H1 (cell line): ENCODE measurements at regions not wholly inside any gene's neighbourhood (a gene's known extent, or its start where the extent isn't known, plus 50 kb on each side); places are given as distances from the start of the nearest gene placed in this dataset.

Experiments
- CTCF ChIA-PET: fragments of 300-600 bp; sonication (Branson Sonifier 250); formaldehyde crosslinking; loops from one replicate; lab custom pipeline; 2021; ENCODE audit not compliant: partially characterized antibody; lab: Charles Lee
- POLR2A ChIA-PET: fragments of 300-600 bp; sonication (Branson Sonifier 250); formaldehyde crosslinking; loops from one replicate; lab custom pipeline; 2021; ENCODE audit warnings: inconsistent platforms; ENCODE audit not compliant: partially characterized antibody; lab: Charles Lee
- DNase-seq, 2 experiments: peaks; one replicate each; pipeline versions ENCODE4 v3.0.0 to v3.0.0-alpha.2; 2010 to 2022; ENCODE audit warnings: low spot score in 2 of 2, low read depth in 1 of 2, mixed read lengths in 1 of 2
- FAIRE-seq: peaks from 2 replicates; lab custom pipeline; 2011; peaks lifted over from hg19 to GRCh38; lab: Jason Lieb, UNC
- H2AFZ ChIP-seq: 2 replicates; pipeline ENCODE4 v1.8.1; 2012; ENCODE audit warnings: low read length, inconsistent platforms
- H2AK5ac ChIP-seq: 2 replicates; pipeline ENCODE4 v1.6.1; 2013; ENCODE audit warnings: low read depth, low read length
- H2BK120ac ChIP-seq: replicated peaks from 2 replicates; pipeline ENCODE3; 2013; ENCODE audit warnings: low read depth, low read length, inconsistent platforms
- H2BK12ac ChIP-seq: 2 replicates; pipeline ENCODE4 v1.6.1; 2013; ENCODE audit warnings: low read depth, low read length
- H2BK15ac ChIP-seq: 2 replicates; pipeline ENCODE4 v1.6.1; 2013; ENCODE audit warnings: low read length
- H2BK20ac ChIP-seq: 2 replicates; pipeline ENCODE4 v1.6.1; 2013; ENCODE audit warnings: low read length
- H2BK5ac ChIP-seq: 2 replicates; pipeline ENCODE4 v1.6.1; 2013; ENCODE audit warnings: low read depth, low read length
- H3K14ac ChIP-seq: 2 replicates; pipeline ENCODE4 v1.6.1; 2013; ENCODE audit warnings: inconsistent platforms; ENCODE audit not compliant: insufficient read length
- H3K18ac ChIP-seq: 2 replicates; pipeline ENCODE4 v1.6.1; 2013; ENCODE audit warnings: low read length; ENCODE audit errors: extremely low read depth
- H3K23ac ChIP-seq: 2 replicates; pipeline ENCODE4 v1.6.1; 2013; ENCODE audit warnings: inconsistent platforms; ENCODE audit not compliant: insufficient read length
- H3K23me2 ChIP-seq: 2 replicates; pipeline ENCODE4 v1.6.1; 2013; ENCODE audit warnings: low read depth, low read length
- H3K27ac ChIP-seq: 2 replicates; pipeline ENCODE4 v1.6.1; 2011; ENCODE audit warnings: low read depth, low read length, inconsistent platforms
- H3K27me3 ChIP-seq, 4 experiments: replicated peaks in 1 of 4; 1 replicate in 1 of 4; 2 replicates in 3 of 4; pipeline versions ENCODE4 v1.6.1 to v1.8.1; 2011 to 2013; ENCODE audit warnings: low read length in 3 of 4, mild to moderate bottlenecking in 3 of 4, inconsistent platforms in 2 of 4, mixed read lengths in 2 of 4, moderate library complexity in 1 of 4; ENCODE audit not compliant: control insufficient read depth in 3 of 4, insufficient read depth in 3 of 4; ENCODE audit errors: extremely low read depth in 1 of 4
- H3K36me3 ChIP-seq, 4 experiments: 2 replicates each; pipeline versions ENCODE4 v1.6.1 to v1.8.1; 2011 to 2013; ENCODE audit warnings: mild to moderate bottlenecking in 4 of 4, low read length in 3 of 4, moderate library complexity in 2 of 4, control low read depth in 1 of 4, inconsistent platforms in 1 of 4; ENCODE audit not compliant: insufficient read depth in 4 of 4, control insufficient read depth in 2 of 4
- H3K4ac ChIP-seq: replicated peaks from 2 replicates; pipeline ENCODE3; 2013; ENCODE audit warnings: low read length, low read depth, mixed read lengths, inconsistent platforms; ENCODE audit not compliant: insufficient read length
- H3K4me1 ChIP-seq, 4 experiments: replicated peaks in 1 of 4; 1 replicate in 1 of 4; 2 replicates in 3 of 4; pipeline versions ENCODE4 v1.6.1 to v1.8.1; 2011 to 2013; ENCODE audit warnings: low read length in 3 of 4, inconsistent platforms in 2 of 4, mixed read lengths in 1 of 4; ENCODE audit not compliant: insufficient read depth in 4 of 4, control insufficient read depth in 3 of 4
- H3K4me2 ChIP-seq, 2 experiments: 2 replicates each; pipeline versions ENCODE4 v1.6.1 to v1.8.1; 2011 to 2013; ENCODE audit warnings: low read depth in 2 of 2, low read length in 2 of 2, control low read depth in 1 of 2, inconsistent platforms in 1 of 2, mild to moderate bottlenecking in 1 of 2; ENCODE audit not compliant: insufficient read depth in 1 of 2
- H3K4me3 ChIP-seq, 4 experiments: fragments of 200-600, 300-600 bp in 1 of 4; sonication (generic), shearing (Covaris generic), sonication (Bioruptor Twin) in 1 of 4; 2 replicates each; pipeline versions ENCODE4 v1.5.1 to v1.8.1; 2011 to 2016; ENCODE audit warnings: low read length in 4 of 4, low read depth in 3 of 4, control low read depth in 2 of 4, inconsistent platforms in 2 of 4, mild to moderate bottlenecking in 2 of 4, mixed read lengths in 1 of 4, moderate library complexity in 1 of 4; ENCODE audit not compliant: insufficient read depth in 2 of 4; ENCODE audit errors: extremely low read depth in 1 of 4
- H3K56ac ChIP-seq: replicated peaks from 2 replicates; pipeline ENCODE3; 2013; ENCODE audit warnings: low read depth, mild to moderate bottlenecking, mixed read lengths, low read length, inconsistent platforms; ENCODE audit not compliant: insufficient read length
- H3K79me1 ChIP-seq: 2 replicates; pipeline ENCODE4 v1.6.1; 2013; ENCODE audit warnings: low read depth, low read length, control low read depth
- H3K79me2 ChIP-seq, 2 experiments: 2 replicates each; pipeline versions ENCODE4 v1.6.1 to v1.8.1; 2012 to 2013; ENCODE audit warnings: low read length in 2 of 2, mild to moderate bottlenecking in 2 of 2, inconsistent platforms in 1 of 2; ENCODE audit not compliant: insufficient read depth in 2 of 2, control insufficient read depth in 1 of 2
- H3K9ac ChIP-seq, 4 experiments: replicated peaks in 1 of 4; 1 replicate in 1 of 4; 2 replicates in 3 of 4; pipeline versions ENCODE4 v1.6.1 to v1.8.1; 2011 to 2013; ENCODE audit warnings: low read depth in 3 of 4, low read length in 3 of 4, control low read depth in 2 of 4, mild to moderate bottlenecking in 2 of 4, moderate library complexity in 2 of 4, inconsistent platforms in 1 of 4; ENCODE audit errors: extremely low read depth in 1 of 4
- H3K9me3 ChIP-seq, 2 experiments: 2 replicates each; pipeline versions ENCODE4 v1.6.1 to v1.8.1; 2012 to 2013; ENCODE audit warnings: mild to moderate bottlenecking in 2 of 2, moderate library complexity in 2 of 2, control low read depth in 1 of 2, inconsistent platforms in 1 of 2, low read depth in 1 of 2, low read length in 1 of 2, mixed read lengths in 1 of 2; ENCODE audit not compliant: insufficient read depth in 2 of 2
- H4K20me1 ChIP-seq, 2 experiments: replicated peaks in 1 of 2; 2 replicates each; pipeline versions ENCODE3 to v1.8.1; 2011 to 2013; ENCODE audit warnings: inconsistent platforms in 2 of 2, low read length in 2 of 2, mild to moderate bottlenecking in 1 of 2; ENCODE audit not compliant: insufficient read depth in 2 of 2, control insufficient read depth in 1 of 2
- H4K5ac ChIP-seq: 2 replicates; pipeline ENCODE4 v1.6.1; 2013; ENCODE audit warnings: low read length, low read depth, mixed read lengths, inconsistent platforms; ENCODE audit not compliant: insufficient read length
- H4K8ac ChIP-seq: 2 replicates; pipeline ENCODE4 v1.8.0; 2013; ENCODE audit warnings: mild to moderate bottlenecking, moderate library complexity, low read length, inconsistent platforms; ENCODE audit not compliant: insufficient read depth; ENCODE audit errors: extremely low read depth
- H4K91ac ChIP-seq: replicated peaks from 2 replicates; pipeline ENCODE3; 2013; ENCODE audit warnings: low read length, mixed read lengths, inconsistent platforms; ENCODE audit not compliant: insufficient read length
- BRCA1 ChIP-seq: IDR thresholded peaks from 2 replicates; pipeline ENCODE4 v1.6.1; 2012; ENCODE audit warnings: low read depth, low read length, improper control_type of control experiment
- CHD1 ChIP-seq: IDR thresholded peaks from 2 replicates; pipeline ENCODE4 v1.6.1; 2012; ENCODE audit warnings: low read depth, low read length, improper control_type of control experiment
- CHD2 ChIP-seq: IDR thresholded peaks from 2 replicates; pipeline ENCODE4 v1.6.1; 2012; ENCODE audit warnings: low read length, improper control_type of control experiment
- CREB1 ChIP-seq: IDR thresholded peaks from 2 replicates; pipeline ENCODE4 v1.6.1; 2012; ENCODE audit warnings: inconsistent platforms
- CTBP2 ChIP-seq: IDR thresholded peaks from 2 replicates; pipeline ENCODE4 v1.7.0; 2011; ENCODE audit warnings: borderline replicate concordance, mild to moderate bottlenecking, moderate library complexity, mixed read lengths, low read length; ENCODE audit not compliant: insufficient read depth, insufficient read length
- HDAC2 ChIP-seq, 2 experiments: fragments of 300-600 bp in 1 of 2; sonication (generic) in 1 of 2; IDR thresholded peaks; 2 replicates each; pipeline ENCODE4 v1.6.1; 2011 to 2012; ENCODE audit warnings: low read depth in 2 of 2, low read length in 2 of 2, mild to moderate bottlenecking in 2 of 2, moderate library complexity in 2 of 2, borderline replicate concordance in 1 of 2, inconsistent platforms in 1 of 2
- JUND ChIP-seq: IDR thresholded peaks from 2 replicates; pipeline ENCODE4 v1.6.1; 2011; ENCODE audit warnings: mild to moderate bottlenecking, improper control_type of control experiment, low read length
- KDM5A ChIP-seq: fragments of 200-600 bp; IDR thresholded peaks from 2 replicates; pipeline ENCODE4 v1.7.1; 2012; ENCODE audit warnings: mild to moderate bottlenecking, low read length, inconsistent platforms, mixed read lengths
- MAFK ChIP-seq: IDR thresholded peaks from 2 replicates; pipeline ENCODE4 v1.6.1; 2012; ENCODE audit warnings: low read depth, mild to moderate bottlenecking, improper control_type of control experiment, low read length
- POLR2A ChIP-seq, 2 experiments: IDR thresholded peaks; 1 replicate in 1 of 2; 2 replicates in 1 of 2; pipeline ENCODE4 v1.6.1; 2011; ENCODE audit warnings: low read depth in 2 of 2, low read length in 2 of 2, mild to moderate bottlenecking in 2 of 2; ENCODE audit errors: control extremely low read depth in 1 of 2
- RAD21 ChIP-seq, 2 experiments: IDR thresholded peaks in 1 of 2; conservative IDR thresholded peaks in 1 of 2; 2 replicates each; pipeline ENCODE4 v1.6.1; 2011; ENCODE audit warnings: low read depth in 2 of 2, low read length in 2 of 2, improper control_type of control experiment in 1 of 2, inconsistent platforms in 1 of 2, mild to moderate bottlenecking in 1 of 2, moderate library complexity in 1 of 2
- SP2 ChIP-seq: IDR thresholded peaks from 2 replicates; pipeline ENCODE4 v1.6.1; 2012; ENCODE audit warnings: mild to moderate bottlenecking, low read length, inconsistent platforms
- SUZ12 ChIP-seq: fragments of 200-600 bp; sonication (generic); IDR thresholded peaks from 2 replicates; pipeline ENCODE4 v1.6.1; 2012; ENCODE audit warnings: mild to moderate bottlenecking, inconsistent platforms, low read length, moderate library complexity, mixed read lengths
- TCF12 ChIP-seq: IDR thresholded peaks from 2 replicates; pipeline ENCODE4 v1.6.1; 2011; ENCODE audit warnings: low read depth, mild to moderate bottlenecking, low read length
- ZNF274 ChIP-seq: IDR thresholded peaks from 2 replicates; pipeline ENCODE4 v1.7.0; 2012; ENCODE audit warnings: low read length, borderline replicate concordance; ENCODE audit errors: extremely low read depth
- WGBS, 2 experiments: shearing (Covaris generic) in 1 of 2; methylation state at CpG; one replicate each; pipeline versions ENCODE4 v1.1.6 to v1.1.7; 2013 to 2015; ENCODE audit warnings: low lambda C conversion rate in 2 of 2, mixed read lengths in 2 of 2, inconsistent platforms in 1 of 2, low coverage in 1 of 2, missing lambda C conversion rate in 1 of 2; ENCODE audit not compliant: insufficient replicate concordance in 2 of 2, insufficient coverage in 1 of 2, insufficient read length in 1 of 2; ENCODE audit errors: extremely low coverage in 1 of 2, missing lambda C conversion rate in 1 of 2; 5-methylcytosine and 5-hydroxymethylcytosine counted together

- Histone ChIP-seq H3K4me2 (no peak overlapping the region), H3K9ac (no peak overlapping the region), H4K20me1 (no peaks in the 10 kb centered on the region), H2BK12ac (no peak overlapping the region), H2AFZ (no peak overlapping the region), H3K36me3 (no peaks in the 10 kb centered on the region), H3K79me2 (no peaks in the 10 kb centered on the region), H3K4me1 (no peaks in the 10 kb centered on the region), H3K4me3 (no peak overlapping the region), H3K79me1 (no peaks in the 10 kb centered on the region), H4K8ac (no peak overlapping the region), H4K91ac (no peak overlapping the region), H3K27ac (no peak overlapping the region), H2BK5ac (no peak overlapping the region), H4K5ac (no peak overlapping the region), H2BK120ac (no peak overlapping the region), H2BK15ac (no peak overlapping the region), H3K9me3 (no peaks in the 10 kb centered on the region), H3K18ac (no peak overlapping the region), H3K27me3 (no peaks in the 10 kb centered on the region), H2BK20ac (no peak overlapping the region), H3K4ac (no peak overlapping the region), H3K23me2 (no peaks in the 10 kb centered on the region), H3K23ac (no peak overlapping the region), H3K56ac (no peak overlapping the region), H3K14ac (no peak overlapping the region), H2AK5ac (no peak overlapping the region)
- 93% methylated on average over 4 of the region's 4 CpGs; no CpG with 5 or more reads in 1 of the 2 experiments for WGBS, 2 experiments
- ChIA-PET CTCF (interaction anchor here (0.7 to 8.0 kb wide), 2 partner anchors 12 to 313 kb away, joined by 3 to 26 read pairs; no protein-coding TSS in a partner anchor), POLR2A (no interaction called here)
- TF ChIP-seq ZNF274 (no peak), POLR2A (IDR thresholded peaks at IDR 0.05; ENCODE audit: control extremely low read depth in 1 of 2, low read depth in 2 of 2, low read length in 2 of 2) (no peak), KDM5A (no peak), MAFK (no peak), CHD2 (no peak), CTBP2 (no peak), JUND (no peak), HDAC2 (IDR thresholded peaks at IDR 0.05; ENCODE audit: borderline replicate concordance in 1 of 2, low read depth in 2 of 2, low read length in 2 of 2) (no peak), RAD21 (IDR thresholded peaks at IDR 0.05 in 1 of 2, conservative IDR thresholded peaks at IDR 0.05 in 1 of 2; ENCODE audit: low read depth in 2 of 2, low read length in 2 of 2) (no peak), BRCA1 (no peak), CREB1 (no peak), SP2 (no peak), SUZ12 (no peak), TCF12 (no peak), CHD1 (no peak)
- FAIRE-seq = no peak
- DNase-seq = no peak
Observed at GRCh38 chr2:217466104-217466503, 536.7 kb downstream of the TNS1 start.
